IPS-20b (cell line): ENCODE measurements at regions not wholly inside any gene's neighbourhood (a gene's known extent, or its start where the extent isn't known, plus 50 kb on each side); places are given as distances from the start of the nearest gene placed in this dataset.

Source experiments
- H3K27ac ChIP-seq: one replicate; pipeline ENCODE4 v1.5.1; 2013; ENCODE audit warnings: low read length
- H3K27me3 ChIP-seq: 2 replicates; pipeline ENCODE4 v1.6.1; 2013; ENCODE audit warnings: mild to moderate bottlenecking, low read length, inconsistent platforms; ENCODE audit not compliant: insufficient read depth
- H3K36me3 ChIP-seq: 2 replicates; pipeline ENCODE4 v1.6.1; 2013; ENCODE audit warnings: low read depth, mild to moderate bottlenecking, inconsistent platforms, low read length, moderate library complexity; ENCODE audit not compliant: insufficient read depth
- H3K4me1 ChIP-seq: 2 replicates; pipeline ENCODE4 v1.6.1; 2013; ENCODE audit warnings: mild to moderate bottlenecking, control low read depth, inconsistent platforms, low read length, moderate library complexity; ENCODE audit not compliant: insufficient read depth
- H3K4me3 ChIP-seq: 2 replicates; pipeline ENCODE4 v1.5.1; 2013; ENCODE audit warnings: mild to moderate bottlenecking, low read length, inconsistent platforms
- H3K9ac ChIP-seq: 2 replicates; pipeline ENCODE4 v1.6.1; 2013; ENCODE audit warnings: low read depth, mild to moderate bottlenecking, inconsistent platforms, low read length, moderate library complexity
- H3K9me3 ChIP-seq: 2 replicates; pipeline ENCODE4 v1.6.1; 2013; ENCODE audit warnings: mild to moderate bottlenecking, low read depth, low read length, inconsistent platforms; ENCODE audit not compliant: insufficient read depth

DNA sequence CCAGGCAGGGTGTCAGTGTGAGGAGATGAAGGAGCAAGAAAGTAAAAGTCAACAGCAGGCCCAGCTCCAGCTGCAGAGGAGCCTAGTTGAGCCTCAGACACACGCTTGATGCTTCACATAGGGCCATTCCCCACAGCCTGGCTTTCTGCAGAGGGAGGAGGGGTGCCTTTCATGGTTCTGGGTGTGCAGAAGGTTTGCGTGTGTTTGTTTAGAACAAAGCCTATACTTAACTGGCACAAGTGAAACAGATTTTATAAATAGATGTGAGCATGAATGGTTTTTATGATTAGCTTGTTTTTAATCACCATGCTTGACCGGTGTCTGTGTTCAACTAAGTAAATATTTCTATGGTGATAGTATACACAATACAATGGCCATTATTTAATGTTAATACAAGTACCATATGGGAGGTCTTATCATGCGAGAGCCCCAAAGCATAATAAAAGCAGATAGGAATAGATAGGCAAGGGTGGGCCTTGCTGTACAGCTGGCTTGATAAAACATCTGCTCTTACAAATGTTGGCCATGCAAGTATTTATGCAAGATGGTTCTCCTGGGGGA lies 290.2 kb downstream of the ETS1 start:
- H3K36me3 ChIP-seq, result no peaks in the 10 kb centered on the region
- H3K27me3 ChIP-seq, result no peaks in the 10 kb centered on the region

DNA sequence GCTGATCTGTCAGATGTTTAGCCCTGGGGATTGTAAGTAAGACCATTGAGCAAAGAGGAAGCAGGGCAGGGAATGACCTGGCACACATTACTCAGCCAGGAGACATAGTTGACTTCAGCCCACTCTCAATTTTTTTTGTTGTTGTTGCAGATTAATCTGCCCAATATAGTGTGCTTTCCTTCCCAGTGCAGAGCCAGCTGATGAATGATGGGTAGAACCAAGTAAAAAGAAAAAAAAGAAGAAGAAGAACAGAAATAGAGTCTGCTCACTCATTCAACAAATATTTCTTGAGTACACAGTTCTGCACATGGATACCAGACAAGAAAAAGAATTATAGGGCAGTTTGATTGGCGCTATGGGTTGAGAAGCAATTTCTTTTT lies 292.7 kb downstream of the ETS1 start:
- Histone ChIP-seq H3K4me3 (no peak overlapping the region), H3K4me1 (no peaks in the 10 kb centered on the region), H3K9me3 (no peaks in the 10 kb centered on the region), H3K27me3 (no peaks in the 10 kb centered on the region), H3K27ac (no peak overlapping the region), H3K9ac (no peak overlapping the region), H3K36me3 (no peaks in the 10 kb centered on the region)

More for the DNA sequence above, 290.2 kb downstream of the ETS1 start:
- H3K4me3 ChIP-seq, result no peak overlapping the region
- no peaks in the 10 kb centered on the region for H3K4me1 ChIP-seq
- H3K9me3 ChIP-seq, result no peaks in the 10 kb centered on the region
- H3K9ac ChIP-seq, result no peak overlapping the region
- no peak overlapping the region for H3K27ac ChIP-seq

DNA sequence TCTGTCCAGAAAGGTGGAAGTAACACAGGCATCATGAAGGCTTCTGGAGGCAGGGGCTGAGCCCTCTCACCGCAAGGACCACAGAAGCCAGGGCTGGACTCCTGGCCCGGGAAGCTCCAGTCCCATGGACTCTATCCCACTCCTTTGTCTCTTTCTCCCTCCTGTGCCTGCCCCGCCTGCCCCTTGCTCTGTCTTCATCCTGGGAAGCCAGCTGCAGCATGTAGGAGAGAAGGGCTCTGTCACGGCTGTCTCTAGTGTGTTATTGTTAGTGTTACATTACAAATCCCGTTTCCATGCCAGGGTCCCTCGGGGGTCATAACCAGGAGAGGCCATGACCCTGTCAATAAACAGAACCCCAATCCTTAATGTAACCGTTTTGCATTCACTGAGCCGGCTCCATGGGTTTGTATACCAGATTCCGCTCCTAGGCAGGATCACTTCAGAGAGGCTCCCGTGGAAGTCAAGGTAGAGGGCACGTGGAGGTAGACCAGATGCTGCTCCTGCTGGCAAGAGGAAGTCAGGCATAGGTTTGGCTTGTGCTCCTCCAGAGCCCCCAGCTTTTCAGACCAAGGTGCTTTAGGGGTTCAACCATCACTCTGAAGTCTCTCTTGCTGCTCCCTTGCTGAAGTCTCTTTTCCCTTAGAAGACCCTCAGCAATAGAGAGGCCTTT lies 293.2 kb downstream of the ETS1 start:
- no peak overlapping the region for H3K27ac ChIP-seq
- H3K9me3 ChIP-seq, result no peaks in the 10 kb centered on the region
- no peaks in the 10 kb centered on the region for H3K36me3 ChIP-seq
- H3K4me1 ChIP-seq, result no peaks in the 10 kb centered on the region
- H3K4me3 ChIP-seq, result no peak overlapping the region
- H3K27me3 ChIP-seq, result no peaks in the 10 kb centered on the region
- H3K9ac ChIP-seq, result no peak overlapping the region

DNA sequence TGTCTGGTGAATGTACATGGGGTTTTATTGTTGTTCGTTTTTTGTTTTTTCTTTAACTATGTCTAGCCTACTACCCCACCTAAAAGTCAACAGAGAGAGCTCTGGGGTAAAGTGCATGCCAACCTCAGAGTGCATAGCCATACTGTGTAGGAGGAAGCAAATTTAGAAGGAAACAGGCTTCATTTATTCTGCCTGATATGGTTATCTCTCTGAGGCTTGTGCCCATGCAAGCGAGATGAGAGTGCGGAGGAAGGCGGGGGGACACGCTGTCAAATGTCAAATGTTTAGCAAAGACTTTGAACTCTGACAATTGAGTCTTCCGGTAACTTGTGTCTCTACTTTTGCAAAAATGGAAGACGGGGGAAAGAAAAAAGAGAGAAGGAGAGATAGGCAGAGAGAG lies 295.5 kb downstream of the ETS1 start:
- Histone ChIP-seq H3K27me3 (no peaks in the 10 kb centered on the region), H3K4me3 (no peak overlapping the region), H3K4me1 (no peaks in the 10 kb centered on the region), H3K9ac (no peak overlapping the region), H3K9me3 (no peaks in the 10 kb centered on the region), H3K27ac (no peak overlapping the region), H3K36me3 (no peaks in the 10 kb centered on the region)

DNA sequence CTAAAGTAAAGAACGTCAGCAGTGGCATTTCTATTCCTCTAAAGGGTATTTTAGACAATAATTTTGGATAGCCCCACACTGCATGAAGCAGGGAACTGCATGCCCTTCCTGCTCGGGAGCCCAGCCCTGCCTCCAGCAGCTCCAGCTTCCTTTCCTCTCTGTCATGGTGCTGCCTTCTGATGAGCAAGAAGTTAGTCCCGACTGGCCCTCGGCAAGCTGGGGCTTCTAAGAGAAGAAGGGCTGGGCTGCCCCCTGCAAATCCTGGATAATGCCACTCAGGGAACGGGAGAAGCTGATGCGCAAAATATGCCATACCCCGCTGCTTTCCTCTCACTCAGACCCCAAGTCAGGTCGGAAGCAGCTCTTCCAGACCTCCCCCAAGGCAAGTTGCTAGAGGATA lies 296.4 kb downstream of the ETS1 start:
- Histone ChIP-seq H3K9ac (no peak overlapping the region), H3K27ac (no peak overlapping the region), H3K4me1 (no peaks in the 10 kb centered on the region), H3K9me3 (no peaks in the 10 kb centered on the region), H3K4me3 (no peak overlapping the region), H3K36me3 (no peaks in the 10 kb centered on the region), H3K27me3 (no peaks in the 10 kb centered on the region)

DNA sequence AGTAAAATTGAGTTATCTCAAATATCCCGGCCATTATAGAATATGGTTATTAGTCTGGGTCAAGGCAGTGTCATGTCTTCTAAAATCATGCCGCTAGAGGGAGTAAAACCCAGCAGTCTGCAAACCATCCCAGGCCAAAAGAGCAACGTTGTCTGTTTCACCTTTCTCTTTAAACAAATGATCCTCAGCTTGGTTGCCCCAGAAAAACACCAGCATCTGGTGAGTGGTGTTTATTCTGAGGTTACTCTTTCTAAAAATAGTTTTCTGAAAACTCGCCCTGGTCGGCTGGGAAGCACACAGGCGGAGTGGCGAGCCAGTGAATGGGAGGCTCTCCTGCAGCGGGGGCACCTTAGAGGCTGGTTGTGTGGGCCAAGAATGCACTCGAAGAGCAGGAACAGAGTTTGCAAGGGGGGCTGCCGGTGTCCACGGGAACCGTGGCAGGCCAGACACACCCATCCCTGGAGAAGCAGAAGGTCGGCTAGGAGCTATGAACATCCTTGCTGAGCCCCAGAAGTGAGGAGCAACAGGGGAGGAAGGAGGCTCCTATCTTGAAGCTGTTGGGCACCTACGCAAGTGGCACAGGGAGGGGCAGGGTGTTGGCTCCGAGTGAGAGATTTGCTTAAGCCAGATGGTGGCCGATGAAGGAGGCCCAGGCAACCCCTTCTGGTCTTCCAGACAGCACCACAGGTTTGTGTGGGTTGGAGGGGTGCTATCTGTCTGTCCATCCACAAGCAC lies 297.1 kb downstream of the ETS1 start:
- Histone ChIP-seq H3K36me3 (no peaks in the 10 kb centered on the region), H3K27ac (no peak overlapping the region), H3K4me1 (no peaks in the 10 kb centered on the region), H3K27me3 (no peaks in the 10 kb centered on the region), H3K9ac (no peak overlapping the region), H3K4me3 (no peak overlapping the region), H3K9me3 (no peaks in the 10 kb centered on the region)

DNA sequence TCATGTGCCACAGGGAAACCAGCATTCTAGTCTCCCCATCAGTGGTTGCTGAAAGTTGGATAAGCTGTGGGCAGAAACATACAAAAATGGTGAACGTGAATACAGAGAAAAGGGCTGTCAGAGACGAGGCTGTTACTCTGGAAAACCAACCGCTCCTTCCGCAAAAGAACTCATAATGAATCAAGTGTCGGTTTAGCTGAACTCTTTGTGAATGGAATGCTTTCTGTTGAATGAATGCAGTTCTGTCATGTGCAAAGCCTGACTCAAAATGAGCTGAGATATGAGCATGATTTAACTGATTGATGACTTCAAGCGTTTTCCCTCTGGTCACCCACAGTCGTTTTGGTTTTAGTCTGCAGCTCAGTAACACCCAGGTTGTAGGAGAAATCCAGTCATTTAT lies 298.3 kb downstream of the ETS1 start:
- no peaks in the 10 kb centered on the region for H3K4me1 ChIP-seq
- no peak overlapping the region for H3K9ac ChIP-seq
- no peaks in the 10 kb centered on the region for H3K9me3 ChIP-seq
- no peaks in the 10 kb centered on the region for H3K27me3 ChIP-seq
- H3K4me3 ChIP-seq, result no peak overlapping the region
- H3K36me3 ChIP-seq, result no peaks in the 10 kb centered on the region
- H3K27ac ChIP-seq, result no peak overlapping the region

DNA sequence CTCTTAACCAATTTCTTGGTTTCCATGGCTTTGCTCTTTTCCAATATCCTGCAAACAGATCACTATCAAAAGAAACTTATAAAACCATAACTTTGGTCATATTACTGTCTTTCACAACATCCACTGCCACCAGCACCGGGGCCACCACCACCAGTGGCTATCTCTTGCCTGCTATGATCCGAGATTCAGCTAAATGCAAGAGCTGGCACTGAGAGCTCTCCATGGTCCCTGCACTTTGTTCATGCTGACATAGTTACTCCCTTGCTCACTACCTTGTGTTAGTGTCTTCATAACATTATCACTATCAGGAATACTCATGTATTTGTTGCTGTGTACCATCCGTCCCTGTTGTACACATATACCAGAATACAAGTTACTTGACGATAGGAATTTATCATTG lies 299.0 kb downstream of the ETS1 start:
- Histone ChIP-seq H3K9ac (no peak overlapping the region), H3K27me3 (no peaks in the 10 kb centered on the region), H3K4me3 (no peak overlapping the region), H3K4me1 (no peaks in the 10 kb centered on the region), H3K36me3 (no peaks in the 10 kb centered on the region), H3K9me3 (no peaks in the 10 kb centered on the region), H3K27ac (no peak overlapping the region)

DNA sequence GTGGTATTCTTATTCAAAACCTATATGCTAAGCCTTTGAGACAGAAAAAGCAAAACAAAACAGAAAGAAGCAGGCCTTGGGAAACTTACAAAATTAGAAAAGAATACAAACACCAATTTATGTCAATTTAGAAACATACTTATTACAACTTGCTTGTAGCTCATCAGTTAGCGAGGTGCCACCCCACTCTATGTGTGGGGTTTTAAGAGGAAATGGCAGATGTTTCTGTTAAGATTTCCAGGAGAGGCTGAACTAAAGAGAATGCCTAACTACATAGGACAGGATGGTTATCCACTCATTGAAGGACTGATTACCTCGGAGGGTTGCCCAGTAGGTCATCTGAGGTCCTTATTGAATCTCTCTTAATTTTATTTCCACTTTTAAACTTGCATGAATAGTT lies 302.0 kb downstream of the ETS1 start:
- Histone ChIP-seq H3K4me3 (no peak overlapping the region), H3K36me3 (no peaks in the 10 kb centered on the region), H3K9ac (no peak overlapping the region), H3K9me3 (no peaks in the 10 kb centered on the region), H3K27me3 (no peaks in the 10 kb centered on the region), H3K27ac (no peak overlapping the region), H3K4me1 (no peaks in the 10 kb centered on the region)

DNA sequence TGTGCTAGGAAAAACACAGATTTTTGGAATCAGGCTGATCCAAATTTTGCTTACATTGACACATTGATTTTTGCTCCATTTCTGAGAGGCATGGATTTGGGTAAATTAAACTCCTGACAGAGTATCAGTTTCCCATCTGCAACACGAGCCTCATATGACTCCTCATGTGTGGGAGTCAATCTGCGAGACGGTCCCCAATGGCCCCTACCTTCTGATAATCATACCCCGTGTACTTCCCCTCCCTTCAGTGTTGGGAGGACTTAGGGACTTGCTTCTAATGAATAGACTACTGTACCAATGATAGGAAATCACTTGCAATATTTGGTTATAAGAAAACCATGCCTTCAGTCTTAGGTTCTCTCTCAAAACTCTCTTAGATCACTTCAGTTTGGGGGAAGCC lies 302.7 kb downstream of the ETS1 start:
- no peaks in the 10 kb centered on the region for H3K36me3 ChIP-seq
- H3K9me3 ChIP-seq, result no peaks in the 10 kb centered on the region
- H3K27me3 ChIP-seq, result no peaks in the 10 kb centered on the region
- no peaks in the 10 kb centered on the region for H3K4me1 ChIP-seq
- H3K4me3 ChIP-seq, result no peak overlapping the region
- H3K9ac ChIP-seq, result no peak overlapping the region
- H3K27ac ChIP-seq, result no peak overlapping the region

DNA sequence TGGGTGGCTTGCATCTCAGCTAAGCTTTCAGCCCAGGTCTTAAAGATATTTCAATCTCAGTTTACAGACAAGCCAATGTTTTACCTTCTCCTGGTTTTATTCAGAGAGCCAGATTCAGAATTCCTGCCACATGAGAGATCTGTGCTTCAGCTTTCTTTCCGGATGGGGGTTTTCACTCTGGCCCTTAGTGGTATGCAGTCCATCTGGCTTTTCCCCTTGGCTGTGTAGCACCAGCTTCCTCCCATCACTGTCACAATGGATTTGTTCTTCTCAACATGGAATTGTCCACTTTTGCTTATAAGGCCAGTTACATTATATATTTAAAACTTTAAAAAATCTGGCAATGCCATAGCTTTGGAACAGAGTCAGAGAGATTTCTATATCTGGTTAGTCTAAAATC lies 303.9 kb downstream of the ETS1 start:
- no peak overlapping the region for H3K4me3 ChIP-seq
- H3K27ac ChIP-seq, result no peak overlapping the region
- no peaks in the 10 kb centered on the region for H3K36me3 ChIP-seq
- H3K4me1 ChIP-seq, result no peaks in the 10 kb centered on the region
- no peaks in the 10 kb centered on the region for H3K9me3 ChIP-seq
- H3K9ac ChIP-seq, result no peak overlapping the region
- no peaks in the 10 kb centered on the region for H3K27me3 ChIP-seq

DNA sequence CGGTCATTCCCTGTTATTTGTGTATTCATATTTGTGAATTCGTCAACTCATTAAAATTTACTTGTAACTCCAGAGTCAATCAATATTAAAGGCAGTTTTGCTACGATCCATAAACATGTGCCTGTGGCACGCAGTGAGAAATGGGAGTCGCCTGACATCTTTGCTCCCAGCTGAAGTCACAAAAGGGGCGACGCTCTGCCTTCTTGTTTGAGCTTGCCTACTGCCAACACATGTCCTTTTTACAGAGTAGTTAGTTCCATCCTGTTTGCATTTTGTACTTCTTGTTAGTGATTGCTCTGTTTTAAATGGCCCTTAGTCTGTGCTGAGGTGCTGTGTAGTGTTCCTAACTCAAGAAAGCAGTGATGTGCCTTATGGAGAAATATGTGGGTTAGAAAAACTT lies 305.3 kb downstream of the ETS1 start:
- Histone ChIP-seq H3K27me3 (no peaks in the 10 kb centered on the region), H3K9me3 (no peaks in the 10 kb centered on the region), H3K27ac (no peak overlapping the region), H3K9ac (no peak overlapping the region), H3K4me1 (no peaks in the 10 kb centered on the region), H3K36me3 (no peaks in the 10 kb centered on the region), H3K4me3 (no peak overlapping the region)
